Tibial nerve (tissue), 4 donors: ENCODE measurements at regions not wholly inside any gene's neighbourhood (a gene's known extent, or its start where the extent isn't known, plus 50 kb on each side); places are given as distances from the start of the nearest gene placed in this dataset.
"Not testable (repeated sequence)": the region's sequence is repeated elsewhere in the genome, so short reads cannot be mapped to it uniquely, and the experiment has no call there.

Experiments used
- CTCF ChIP-seq, 5 experiments: fragments of 200-600 bp in 3 of 5; fragments of 450-650 bp in 2 of 5; sonication (generic) in 3 of 5; IDR thresholded peaks; one replicate each; pipeline ENCODE4 v1.5.1; 2016 to 2019; ENCODE audit warnings: antibody characterized with exemption in 5 of 5, mild to moderate bottlenecking in 3 of 5, moderate library complexity in 2 of 5
- EP300 ChIP-seq, 2 donors: sonication (generic); formaldehyde crosslinking; IDR thresholded peaks; one replicate each; pipeline ENCODE4 v1.6.1; 2017; ENCODE audit warnings: antibody characterized with exemption in 2 of 2, mild to moderate bottlenecking in 1 of 2
- POLR2A ChIP-seq, 2 donors: fragments of 450-650 bp; IDR thresholded peaks; one replicate each; pipeline ENCODE4 v1.6.1; 2017; ENCODE audit warnings: antibody characterized with exemption in 2 of 2, mild to moderate bottlenecking in 2 of 2, moderate library complexity in 2 of 2

- not testable (repeated sequence) for TF ChIP-seq CTCF, POLR2A, EP300 (IDR thresholded peaks at IDR 0.05)
Observed at GRCh38 chr9:82061801-82062200, 73.2 kb downstream of the SPATA31D1 start.
